Sigmoid colon (tissue), 4 donors: ENCODE measurements at regions not wholly inside any gene's neighbourhood (a gene's known extent, or its start where the extent isn't known, plus 50 kb on each side); places are given as distances from the start of the nearest gene placed in this dataset.

Source experiments
- EP300 ChIP-seq, 4 donors: sonication (generic); formaldehyde crosslinking; IDR thresholded peaks; one replicate each; pipeline ENCODE4 v1.6.1; 2017; ENCODE audit warnings: antibody characterized with exemption in 4 of 4
- POLR2A ChIP-seq, 2 donors: fragments of 450-650 bp; IDR thresholded peaks; one replicate each; pipeline ENCODE4 v1.6.1; 2016; ENCODE audit warnings: antibody characterized with exemption in 2 of 2, mild to moderate bottlenecking in 2 of 2, moderate library complexity in 2 of 2
- TF ChIP-seq, protein P1 (sequence below), 4 experiments: fragments of 450-650 bp in 3 of 4; fragments of 200-600 bp in 1 of 4; IDR thresholded peaks; one replicate each; pipeline ENCODE4 v1.5.1; 2016 to 2019; ENCODE audit warnings: antibody characterized with exemption in 4 of 4, mild to moderate bottlenecking in 3 of 4, moderate library complexity in 2 of 4

- TF ChIP-seq, protein P1, sequence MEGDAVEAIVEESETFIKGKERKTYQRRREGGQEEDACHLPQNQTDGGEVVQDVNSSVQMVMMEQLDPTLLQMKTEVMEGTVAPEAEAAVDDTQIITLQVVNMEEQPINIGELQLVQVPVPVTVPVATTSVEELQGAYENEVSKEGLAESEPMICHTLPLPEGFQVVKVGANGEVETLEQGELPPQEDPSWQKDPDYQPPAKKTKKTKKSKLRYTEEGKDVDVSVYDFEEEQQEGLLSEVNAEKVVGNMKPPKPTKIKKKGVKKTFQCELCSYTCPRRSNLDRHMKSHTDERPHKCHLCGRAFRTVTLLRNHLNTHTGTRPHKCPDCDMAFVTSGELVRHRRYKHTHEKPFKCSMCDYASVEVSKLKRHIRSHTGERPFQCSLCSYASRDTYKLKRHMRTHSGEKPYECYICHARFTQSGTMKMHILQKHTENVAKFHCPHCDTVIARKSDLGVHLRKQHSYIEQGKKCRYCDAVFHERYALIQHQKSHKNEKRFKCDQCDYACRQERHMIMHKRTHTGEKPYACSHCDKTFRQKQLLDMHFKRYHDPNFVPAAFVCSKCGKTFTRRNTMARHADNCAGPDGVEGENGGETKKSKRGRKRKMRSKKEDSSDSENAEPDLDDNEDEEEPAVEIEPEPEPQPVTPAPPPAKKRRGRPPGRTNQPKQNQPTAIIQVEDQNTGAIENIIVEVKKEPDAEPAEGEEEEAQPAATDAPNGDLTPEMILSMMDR (IDR thresholded peaks at IDR 0.05) = no peak
- TF ChIP-seq EP300 (IDR thresholded peaks at IDR 0.05) (no peak), POLR2A (IDR thresholded peaks at IDR 0.05) (no peak)
Observed at GRCh38 chr11:112344040-112344413, 83.4 kb upstream of the PLET1 start.
